Liver (tissue), 8 donors: ENCODE measurements at regions not wholly inside any gene's neighbourhood (a gene's known extent, or its start where the extent isn't known, plus 50 kb on each side); places are given as distances from the start of the nearest gene placed in this dataset.

Experiments used
- DNase-seq: peaks from one replicate; pipeline ENCODE4 v3.0.0-alpha.2; 2017; ENCODE audit warnings: low spot score
- H3K27ac ChIP-seq, 2 donors: one replicate each; pipeline ENCODE4 v1.7.0; 2013; ENCODE audit warnings: inconsistent platforms in 2 of 2, low read length in 2 of 2, control low read depth in 1 of 2, low read depth in 1 of 2, mild to moderate bottlenecking in 1 of 2
- H3K27me3 ChIP-seq, 4 donors: one replicate each; pipeline versions ENCODE4 v1.6.1 to v1.7.0; 2013; ENCODE audit warnings: low read length in 3 of 4, inconsistent platforms in 1 of 4, mild to moderate bottlenecking in 1 of 4, moderate library complexity in 1 of 4; ENCODE audit not compliant: control insufficient read depth in 4 of 4, insufficient read depth in 4 of 4
- H3K36me3 ChIP-seq, 4 donors: one replicate each; pipeline versions ENCODE4 v1.6.1 to v1.7.0; 2013; ENCODE audit warnings: low read length in 3 of 4, mild to moderate bottlenecking in 3 of 4, low read depth in 1 of 4, moderate library complexity in 1 of 4; ENCODE audit not compliant: control insufficient read depth in 4 of 4, insufficient read depth in 3 of 4
- H3K4me1 ChIP-seq, 4 donors: one replicate each; pipeline versions ENCODE4 v1.6.1 to v1.7.0; 2013; ENCODE audit warnings: low read length in 3 of 4, mild to moderate bottlenecking in 3 of 4, moderate library complexity in 1 of 4; ENCODE audit not compliant: control insufficient read depth in 4 of 4, insufficient read depth in 4 of 4
- H3K4me3 ChIP-seq, 3 donors: one replicate each; pipeline versions ENCODE4 v1.6.1 to v1.7.0; 2013; ENCODE audit warnings: low read length in 3 of 3, control low read depth in 1 of 3, low read depth in 1 of 3, mild to moderate bottlenecking in 1 of 3
- H3K9ac ChIP-seq, 2 donors: one replicate each; pipeline ENCODE4 v1.7.0; 2013; ENCODE audit warnings: low read length in 2 of 2, mild to moderate bottlenecking in 2 of 2, moderate library complexity in 2 of 2, control low read depth in 1 of 2, low read depth in 1 of 2
- H3K9me3 ChIP-seq, 4 donors: one replicate each; pipeline versions ENCODE4 v1.6.1 to v1.7.0; 2013; ENCODE audit warnings: low read length in 3 of 4; ENCODE audit not compliant: control insufficient read depth in 4 of 4
- EGR1 ChIP-seq, 2 donors: IDR thresholded peaks; 2 replicates each; pipeline ENCODE4 v1.6.1; 2016 to 2018; ENCODE audit warnings: antibody characterized with exemption in 2 of 2, low read depth in 2 of 2
- FOXA1 ChIP-seq: IDR thresholded peaks from 2 replicates; pipeline ENCODE4 v1.6.1; 2016; ENCODE audit warnings: antibody characterized with exemption
- FOXA2 ChIP-seq: IDR thresholded peaks from 2 replicates; pipeline ENCODE4 v1.6.1; 2016; ENCODE audit warnings: antibody characterized with exemption
- GABPA ChIP-seq, 2 donors: IDR thresholded peaks in 1 of 2; conservative IDR thresholded peaks in 1 of 2; 2 replicates each; pipeline ENCODE4 v1.6.1; 2016; ENCODE audit warnings: antibody characterized with exemption in 2 of 2, mild to moderate bottlenecking in 1 of 2, moderate library complexity in 1 of 2
- HNF4A ChIP-seq, 2 donors: conservative IDR thresholded peaks; 2 replicates each; pipeline ENCODE4 v1.6.1; 2016; ENCODE audit warnings: antibody characterized with exemption in 2 of 2, mild to moderate bottlenecking in 2 of 2
- HNF4G ChIP-seq: IDR thresholded peaks from 2 replicates; pipeline ENCODE4 v1.6.1; 2016; ENCODE audit warnings: antibody characterized with exemption
- JUND ChIP-seq, 2 donors: IDR thresholded peaks; 2 replicates each; pipeline ENCODE4 v1.6.1; 2016; ENCODE audit warnings: antibody characterized with exemption in 2 of 2
- NR2F2 ChIP-seq: IDR thresholded peaks from 2 replicates; pipeline ENCODE4 v1.6.1; 2016; ENCODE audit warnings: antibody characterized with exemption
- RAD21 ChIP-seq, 2 donors: IDR thresholded peaks; 2 replicates each; pipeline ENCODE4 v1.6.1; 2016; ENCODE audit warnings: antibody characterized with exemption in 2 of 2, mild to moderate bottlenecking in 2 of 2
- RXRA ChIP-seq, 2 donors: IDR thresholded peaks; 2 replicates each; pipeline ENCODE4 v1.6.1; 2017 to 2018; ENCODE audit warnings: antibody characterized with exemption in 2 of 2, mild to moderate bottlenecking in 1 of 2
- SP1 ChIP-seq: IDR thresholded peaks from 2 replicates; pipeline ENCODE4 v1.6.1; 2018; ENCODE audit warnings: antibody characterized with exemption, mild to moderate bottlenecking
- TAF1 ChIP-seq: conservative IDR thresholded peaks from 2 replicates; pipeline ENCODE4 v1.6.1; 2016; ENCODE audit warnings: antibody characterized with exemption, mild to moderate bottlenecking
- YY1 ChIP-seq: IDR thresholded peaks from 2 replicates; pipeline ENCODE4 v1.6.1; 2016; ENCODE audit warnings: antibody characterized with exemption, mild to moderate bottlenecking
- WGBS: extraction: QIAGEN DNeasy Blood & Tissue Kit; methylation state at CpG from one replicate; pipeline ENCODE4 v1.1.7; 2013; 5-methylcytosine and 5-hydroxymethylcytosine counted together
- TF ChIP-seq, protein P1 (sequence below): IDR thresholded peaks from 2 replicates; pipeline ENCODE4 v1.6.1; 2016; ENCODE audit warnings: antibody characterized with exemption
- TF ChIP-seq, protein P2 (sequence below): fragments of 150-350 bp; IDR thresholded peaks from 2 replicates; pipeline ENCODE4 v1.5.1; 2017; ENCODE audit warnings: improper control_type of control experiment, low read depth, low read length; ENCODE audit not compliant: missing input control
- TF ChIP-seq, protein P3 (sequence below): IDR thresholded peaks from 2 replicates; pipeline ENCODE4 v1.6.1; 2016; ENCODE audit warnings: antibody characterized with exemption
- donor health status: healthy.
- donor health status: healthy.
- donor health status: healthy.
- donor health status: healthy.
- donor health status: healthy.

DNA sequence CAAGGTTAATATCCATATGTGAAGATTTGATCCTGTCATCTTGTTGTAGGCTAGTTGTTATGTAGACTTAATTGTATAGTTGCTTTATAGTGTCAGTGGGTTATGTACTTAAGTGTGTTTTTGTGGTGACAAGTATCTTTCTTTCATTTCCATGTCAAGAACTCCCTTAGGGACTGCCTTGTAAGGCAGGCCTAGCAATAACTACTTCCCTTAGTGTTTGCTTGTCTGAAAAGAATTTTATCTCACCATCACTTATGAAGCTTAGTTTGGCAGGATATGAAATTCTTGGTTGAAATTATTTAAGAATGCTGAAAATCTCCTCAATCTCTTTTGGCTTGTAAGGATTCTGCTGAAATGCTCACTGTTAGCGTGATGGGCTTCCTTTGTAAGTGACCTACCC, 467.6 kb downstream of the CDH2 start:
- H3K4me3 ChIP-seq, result no peak overlapping the region
- no peaks in the 10 kb centered on the region for H3K36me3 ChIP-seq
- TF ChIP-seq JUND (IDR thresholded peaks at IDR 0.05), result no peak
- TF ChIP-seq HNF4A (conservative IDR thresholded peaks at IDR 0.05), result no peak
- TF ChIP-seq, protein P1, sequence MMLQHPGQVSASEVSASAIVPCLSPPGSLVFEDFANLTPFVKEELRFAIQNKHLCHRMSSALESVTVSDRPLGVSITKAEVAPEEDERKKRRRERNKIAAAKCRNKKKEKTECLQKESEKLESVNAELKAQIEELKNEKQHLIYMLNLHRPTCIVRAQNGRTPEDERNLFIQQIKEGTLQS, result no peak
- H3K9ac ChIP-seq, result no peak overlapping the region
- DNase-seq, result no peak
- peaks cover 6 to 12% (median 7%) of the 10 kb centered on the region in 4 donors for H3K4me1 ChIP-seq
- no peaks in the 10 kb centered on the region for H3K9me3 ChIP-seq
- H3K27me3 ChIP-seq, result no peaks in the 10 kb centered on the region
- 88% methylated on average over 1 of the region's 1 CpG for WGBS
- no peak overlapping the region for H3K27ac ChIP-seq

DNA sequence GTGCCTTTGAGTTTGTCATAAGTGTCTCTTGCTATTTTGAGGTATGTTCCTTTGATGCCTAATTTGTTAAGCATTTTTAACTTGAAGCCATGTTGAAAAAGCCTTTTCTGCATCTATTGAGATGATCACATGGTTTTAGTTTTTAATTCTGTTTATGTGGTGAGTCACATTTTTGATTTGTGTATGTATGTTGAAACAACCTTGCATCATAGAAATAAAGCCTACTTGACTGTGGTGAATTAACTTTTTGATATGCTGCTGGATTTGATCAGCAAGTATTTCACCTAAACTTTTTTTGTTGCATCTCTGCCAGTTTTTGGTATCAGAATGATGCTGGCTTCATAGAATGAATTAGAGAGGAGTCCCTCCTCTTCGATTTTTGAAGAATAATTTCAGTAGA, 469.7 kb downstream of the CDH2 start:
- no peaks in the 10 kb centered on the region for H3K4me1 ChIP-seq
- no peaks in the 10 kb centered on the region for H3K27me3 ChIP-seq
- no peak for DNase-seq
- 91% methylated on average over 1 of the region's 1 CpG for WGBS
- TF ChIP-seq TAF1, result no peak
- TF ChIP-seq, protein P2, sequence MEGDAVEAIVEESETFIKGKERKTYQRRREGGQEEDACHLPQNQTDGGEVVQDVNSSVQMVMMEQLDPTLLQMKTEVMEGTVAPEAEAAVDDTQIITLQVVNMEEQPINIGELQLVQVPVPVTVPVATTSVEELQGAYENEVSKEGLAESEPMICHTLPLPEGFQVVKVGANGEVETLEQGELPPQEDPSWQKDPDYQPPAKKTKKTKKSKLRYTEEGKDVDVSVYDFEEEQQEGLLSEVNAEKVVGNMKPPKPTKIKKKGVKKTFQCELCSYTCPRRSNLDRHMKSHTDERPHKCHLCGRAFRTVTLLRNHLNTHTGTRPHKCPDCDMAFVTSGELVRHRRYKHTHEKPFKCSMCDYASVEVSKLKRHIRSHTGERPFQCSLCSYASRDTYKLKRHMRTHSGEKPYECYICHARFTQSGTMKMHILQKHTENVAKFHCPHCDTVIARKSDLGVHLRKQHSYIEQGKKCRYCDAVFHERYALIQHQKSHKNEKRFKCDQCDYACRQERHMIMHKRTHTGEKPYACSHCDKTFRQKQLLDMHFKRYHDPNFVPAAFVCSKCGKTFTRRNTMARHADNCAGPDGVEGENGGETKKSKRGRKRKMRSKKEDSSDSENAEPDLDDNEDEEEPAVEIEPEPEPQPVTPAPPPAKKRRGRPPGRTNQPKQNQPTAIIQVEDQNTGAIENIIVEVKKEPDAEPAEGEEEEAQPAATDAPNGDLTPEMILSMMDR, result no peak
- no peak for TF ChIP-seq HNF4G
- TF ChIP-seq FOXA1, result no peak
- TF ChIP-seq YY1, result no peak
- no peak for TF ChIP-seq JUND (IDR thresholded peaks at IDR 0.05)
- no peak for TF ChIP-seq GABPA (IDR thresholded peaks at IDR 0.05 in 1 of 2, conservative IDR thresholded peaks at IDR 0.05 in 1 of 2)
- H3K9ac ChIP-seq, result no peak overlapping the region
- no peak overlapping the region for H3K4me3 ChIP-seq
- H3K36me3 ChIP-seq, result no peaks in the 10 kb centered on the region
- no peaks in the 10 kb centered on the region for H3K9me3 ChIP-seq
- no peak overlapping the region for H3K27ac ChIP-seq

DNA sequence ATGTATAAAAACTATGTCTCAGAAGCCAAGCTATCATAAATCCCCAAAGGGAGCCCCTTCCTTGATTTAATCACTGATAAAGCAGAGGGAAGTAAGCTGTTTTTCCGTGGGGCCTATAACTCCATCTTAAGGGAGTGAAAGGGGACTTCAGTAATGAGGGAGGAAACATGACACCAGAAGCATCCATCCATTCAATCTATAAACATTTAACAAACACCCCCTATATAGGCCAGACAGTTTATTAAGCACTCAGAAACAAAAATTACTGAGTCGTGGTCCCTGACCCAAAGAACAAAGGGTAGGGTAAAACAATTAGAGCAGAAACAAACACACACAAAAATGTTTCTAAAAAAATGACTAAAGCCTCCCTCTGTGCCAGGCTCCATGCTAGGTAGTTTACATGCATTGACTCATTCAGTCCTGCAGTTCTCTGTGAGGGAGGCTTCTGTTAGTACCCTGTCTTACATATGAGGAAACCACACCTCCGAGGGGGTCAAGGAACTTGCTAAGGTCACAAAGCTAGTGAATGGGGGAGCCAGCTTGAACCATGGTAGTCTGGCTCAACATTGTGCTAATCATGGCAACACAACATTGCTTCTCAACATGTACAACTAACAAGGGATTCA, 472.1 kb downstream of the CDH2 start:
- Histone ChIP-seq H3K9ac (no peak overlapping the region), H3K36me3 (no peaks in the 10 kb centered on the region), H3K4me1 (no peaks in the 10 kb centered on the region), H3K9me3 (no peaks in the 10 kb centered on the region), H3K27me3 (no peaks in the 10 kb centered on the region), H3K27ac (no peak overlapping the region), H3K4me3 (no peak overlapping the region)
- WGBS, result 72% methylated on average over 3 of the region's 3 CpGs
- DNase-seq, result no peak
- no peak for TF ChIP-seq FOXA1
- TF ChIP-seq TAF1, result no peak
- no peak for TF ChIP-seq HNF4G
- TF ChIP-seq NR2F2, result no peak
- no peak for TF ChIP-seq SP1
- TF ChIP-seq, protein P3, sequence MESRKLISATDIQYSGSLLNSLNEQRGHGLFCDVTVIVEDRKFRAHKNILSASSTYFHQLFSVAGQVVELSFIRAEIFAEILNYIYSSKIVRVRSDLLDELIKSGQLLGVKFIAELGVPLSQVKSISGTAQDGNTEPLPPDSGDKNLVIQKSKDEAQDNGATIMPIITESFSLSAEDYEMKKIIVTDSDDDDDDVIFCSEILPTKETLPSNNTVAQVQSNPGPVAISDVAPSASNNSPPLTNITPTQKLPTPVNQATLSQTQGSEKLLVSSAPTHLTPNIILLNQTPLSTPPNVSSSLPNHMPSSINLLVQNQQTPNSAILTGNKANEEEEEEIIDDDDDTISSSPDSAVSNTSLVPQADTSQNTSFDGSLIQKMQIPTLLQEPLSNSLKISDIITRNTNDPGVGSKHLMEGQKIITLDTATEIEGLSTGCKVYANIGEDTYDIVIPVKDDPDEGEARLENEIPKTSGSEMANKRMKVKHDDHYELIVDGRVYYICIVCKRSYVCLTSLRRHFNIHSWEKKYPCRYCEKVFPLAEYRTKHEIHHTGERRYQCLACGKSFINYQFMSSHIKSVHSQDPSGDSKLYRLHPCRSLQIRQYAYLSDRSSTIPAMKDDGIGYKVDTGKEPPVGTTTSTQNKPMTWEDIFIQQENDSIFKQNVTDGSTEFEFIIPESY, result no peak
- TF ChIP-seq HNF4A (conservative IDR thresholded peaks at IDR 0.05), result no peak
- TF ChIP-seq RAD21 (IDR thresholded peaks at IDR 0.05), result no peak
- TF ChIP-seq, protein P1, result no peak
- TF ChIP-seq JUND (IDR thresholded peaks at IDR 0.05), result no peak
- no peak for TF ChIP-seq YY1
- TF ChIP-seq FOXA2, result no peak
- no peak for TF ChIP-seq EGR1 (IDR thresholded peaks at IDR 0.05; ENCODE audit: low read depth in 2 of 2)
- TF ChIP-seq, protein P2, result no peak
- TF ChIP-seq RXRA (IDR thresholded peaks at IDR 0.05), result no peak
